ENCODE measurements at regions not wholly inside any gene's neighbourhood (a gene's known extent, or its start where the extent isn't known, plus 50 kb on each side); places are given as distances from the start of the nearest gene placed in this dataset.

DNA sequence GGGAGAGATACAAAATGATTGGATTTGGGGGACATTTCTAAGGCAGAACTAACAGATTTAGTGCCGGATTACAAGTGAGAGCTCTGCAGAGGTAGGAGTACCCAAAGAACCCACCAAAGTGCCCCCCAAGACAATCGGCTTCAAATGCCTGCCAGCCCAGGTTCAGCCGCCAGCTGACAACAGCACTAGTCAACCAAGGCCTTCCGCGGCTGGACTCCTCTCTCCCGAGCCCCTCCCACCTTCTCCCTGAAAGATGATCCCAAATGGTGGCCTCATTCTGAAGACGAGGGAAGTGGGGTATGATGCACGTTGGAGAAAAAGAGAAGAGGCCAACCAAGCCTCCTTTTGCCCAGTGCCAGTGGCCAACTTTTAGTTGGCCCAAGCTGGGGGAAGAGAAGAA lies 210.4 kb upstream of the SLC30A5 start (continued):
- TF ChIP-seq ZBTB33 (IDR thresholded peaks at IDR 0.05; ENCODE audit: borderline replicate concordance, low read depth) (no peak), MXI1 (IDR thresholded peaks at IDR 0.05; ENCODE audit: low read depth, low read length) (no peak), FOSL2 (IDR thresholded peaks at IDR 0.05; ENCODE audit: borderline replicate concordance, low read depth) (no peak), RFX5 (IDR thresholded peaks at IDR 0.05; ENCODE audit: low read length) (no peak)

DNA sequence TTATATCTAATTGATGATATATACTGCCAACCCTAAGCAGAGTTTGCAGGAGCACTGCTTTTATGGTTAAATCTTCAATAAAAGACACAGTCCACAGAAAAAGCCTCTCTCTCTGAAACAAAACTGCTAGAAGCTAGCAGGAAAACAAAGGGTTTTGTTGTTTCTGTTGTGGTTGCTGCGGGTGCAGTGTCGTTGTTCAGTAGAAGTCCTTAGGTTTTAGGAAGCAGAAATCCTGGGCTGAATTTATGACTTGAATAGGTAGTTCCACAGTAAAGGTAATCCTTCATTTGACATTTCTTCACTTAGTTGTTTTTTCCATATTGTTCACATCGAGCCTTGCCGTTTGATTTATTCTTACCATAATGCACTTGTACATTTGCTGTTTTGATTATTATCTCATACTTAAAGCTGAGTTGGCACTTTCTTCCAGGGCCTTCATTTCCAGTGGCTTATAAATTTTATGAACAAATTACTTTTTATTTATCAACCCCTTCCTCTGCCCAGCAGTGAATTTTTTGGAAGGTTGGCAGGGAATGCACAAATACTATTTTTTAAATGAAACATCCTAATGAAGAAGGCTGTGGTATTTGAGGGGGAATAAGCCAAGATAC lies 209.6 kb upstream of the SLC30A5 start:
- H2AFZ ChIP-seq (ENCODE audit: low read depth) = no peak overlapping the region
- no peak overlapping the region for H3K27ac ChIP-seq (ENCODE audit: low read depth in 2 of 2, low read length in 1 of 2)
- POLR2A ChIA-PET = no interaction called here
- H3F3A ChIP-seq (replicated peaks; ENCODE audit: insufficient read depth) = no peaks in the 10 kb centered on the region
- CTCF ChIA-PET = interaction anchor here (0.6 to 3.5 kb wide), 7 partner anchors 11 to 1729 kb away, joined by 3 to 16 read pairs (median 4); no protein-coding TSS in a partner anchor
- no peaks in the 10 kb centered on the region for H3K36me3 ChIP-seq (replicated peaks in 1 of 2; ENCODE audit: control insufficient read depth in 1 of 2, insufficient read depth in 2 of 2, low read length in 1 of 2)
- H3K4me3 ChIP-seq (ENCODE audit: low read depth in 2 of 2, low read length in 1 of 2) = no peak overlapping the region
- no peaks in the 10 kb centered on the region for H3K79me2 ChIP-seq (ENCODE audit: insufficient read depth)
- no peaks in the 10 kb centered on the region for H3K27me3 ChIP-seq (ENCODE audit: insufficient read depth)
- no peak overlapping the region for H3K9ac ChIP-seq
- no peak for DNase-seq
- H3K9me2 ChIP-seq = no peaks in the 10 kb centered on the region
- H4K20me1 ChIP-seq (ENCODE audit: insufficient read depth) = no peaks in the 10 kb centered on the region
- H3K9me3 ChIP-seq = no peaks in the 10 kb centered on the region
- 54% methylated on average over 4 of the region's 4 CpGs for WGBS (ENCODE audit: low lambda C conversion rate)
- peaks cover 0 to 9% of the 10 kb centered on the region in 2 experiments; a peak in 2 of 4 replicates for H3K4me1 ChIP-seq (ENCODE audit: control insufficient read depth in 1 of 2, insufficient read depth in 2 of 2, low read depth in 1 of 2, low read length in 1 of 2)
- no peak overlapping the region for H3K4me2 ChIP-seq
- TF ChIP-seq RAD21 (IDR thresholded peaks at IDR 0.05; ENCODE audit: low read length) (no peak), JUND (IDR thresholded peaks at IDR 0.05) (no peak)

DNA sequence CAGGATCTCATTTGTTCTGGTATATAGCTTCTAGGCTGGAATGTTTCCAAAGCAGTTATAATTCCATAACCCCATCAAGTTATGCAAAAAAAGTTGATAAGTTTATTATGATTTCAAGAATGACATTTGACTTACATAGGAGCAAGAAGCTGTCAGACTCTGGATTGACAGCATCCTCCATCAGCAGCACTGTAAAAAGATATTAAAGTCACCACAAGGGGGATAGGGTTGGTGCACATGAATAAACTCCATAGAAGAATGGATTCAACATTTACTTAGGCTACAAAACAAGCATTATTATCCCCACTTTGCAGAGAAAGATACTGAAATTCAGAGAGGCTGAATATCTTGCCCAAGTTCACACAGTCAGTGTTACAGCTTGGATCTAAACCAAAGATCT lies 208.9 kb upstream of the SLC30A5 start:
- DNase-seq = peak; percentile 36
- Histone ChIP-seq H3K27me3 (ENCODE audit: insufficient read depth) (no peaks in the 10 kb centered on the region), H3K4me2 (no peak overlapping the region), H3K4me1 (ENCODE audit: control insufficient read depth in 1 of 2, insufficient read depth in 2 of 2, low read depth in 1 of 2, low read length in 1 of 2) (peaks cover 0 to 9% of the 10 kb centered on the region in 2 experiments; a peak in 2 of 4 replicates), H3K9ac (no peak overlapping the region), H3K36me3 (replicated peaks in 1 of 2; ENCODE audit: control insufficient read depth in 1 of 2, insufficient read depth in 2 of 2, low read length in 1 of 2) (no peaks in the 10 kb centered on the region), H3K9me3 (no peaks in the 10 kb centered on the region), H3K4me3 (ENCODE audit: low read depth in 2 of 2, low read length in 1 of 2) (no peak overlapping the region; a peak in 1 of 4 replicates), H4K20me1 (ENCODE audit: insufficient read depth) (no peaks in the 10 kb centered on the region), H3F3A (replicated peaks; ENCODE audit: insufficient read depth) (no peaks in the 10 kb centered on the region), H3K9me2 (no peaks in the 10 kb centered on the region), H2AFZ (ENCODE audit: low read depth) (no peak overlapping the region), H3K27ac (ENCODE audit: low read depth in 2 of 2, low read length in 1 of 2) (no peak overlapping the region), H3K79me2 (ENCODE audit: insufficient read depth) (no peaks in the 10 kb centered on the region)
- CTCF ChIA-PET = interaction anchor here (0.6 to 3.5 kb wide), 7 partner anchors 10 to 1730 kb away, joined by 3 to 16 read pairs (median 4); no protein-coding TSS in a partner anchor
- TF ChIP-seq SIN3A (IDR thresholded peaks at IDR 0.05; ENCODE audit: borderline replicate concordance, low read depth, low read length) = no peak
- TF ChIP-seq RAD21 (IDR thresholded peaks at IDR 0.05; ENCODE audit: low read length) = peak; percentile 51
- TF ChIP-seq SMC3 (IDR thresholded peaks at IDR 0.05; ENCODE audit: low read depth, low read length) = peak; percentile 31; the same call in 1 of the 2 replicates
- no peak for TF ChIP-seq FOXM1 (IDR thresholded peaks at IDR 0.05; ENCODE audit: low read depth)
- TF ChIP-seq, protein P1, sequence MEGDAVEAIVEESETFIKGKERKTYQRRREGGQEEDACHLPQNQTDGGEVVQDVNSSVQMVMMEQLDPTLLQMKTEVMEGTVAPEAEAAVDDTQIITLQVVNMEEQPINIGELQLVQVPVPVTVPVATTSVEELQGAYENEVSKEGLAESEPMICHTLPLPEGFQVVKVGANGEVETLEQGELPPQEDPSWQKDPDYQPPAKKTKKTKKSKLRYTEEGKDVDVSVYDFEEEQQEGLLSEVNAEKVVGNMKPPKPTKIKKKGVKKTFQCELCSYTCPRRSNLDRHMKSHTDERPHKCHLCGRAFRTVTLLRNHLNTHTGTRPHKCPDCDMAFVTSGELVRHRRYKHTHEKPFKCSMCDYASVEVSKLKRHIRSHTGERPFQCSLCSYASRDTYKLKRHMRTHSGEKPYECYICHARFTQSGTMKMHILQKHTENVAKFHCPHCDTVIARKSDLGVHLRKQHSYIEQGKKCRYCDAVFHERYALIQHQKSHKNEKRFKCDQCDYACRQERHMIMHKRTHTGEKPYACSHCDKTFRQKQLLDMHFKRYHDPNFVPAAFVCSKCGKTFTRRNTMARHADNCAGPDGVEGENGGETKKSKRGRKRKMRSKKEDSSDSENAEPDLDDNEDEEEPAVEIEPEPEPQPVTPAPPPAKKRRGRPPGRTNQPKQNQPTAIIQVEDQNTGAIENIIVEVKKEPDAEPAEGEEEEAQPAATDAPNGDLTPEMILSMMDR (IDR thresholded peaks at IDR 0.05) = peak; percentile 45
- POLR2A ChIA-PET = no interaction called here
